DND-41 (cell line): ENCODE measurements at regions not wholly inside any gene's neighbourhood (a gene's known extent, or its start where the extent isn't known, plus 50 kb on each side); places are given as distances from the start of the nearest gene placed in this dataset.

Experiments used
- EZH2 ChIP-seq: IDR thresholded peaks from 3 replicates; pipeline ENCODE4 v1.6.1; 2012; ENCODE audit warnings: borderline replicate concordance, low read depth, mild to moderate bottlenecking, moderate library complexity, low read length, inconsistent platforms; ENCODE audit not compliant: severe bottlenecking
- TF ChIP-seq, protein P1 (sequence below): IDR thresholded peaks from 2 replicates; pipeline ENCODE4 v1.5.1; 2012; ENCODE audit warnings: borderline replicate concordance, low read length, moderate library complexity, mild to moderate bottlenecking; ENCODE audit not compliant: poor library complexity, severe bottlenecking; ENCODE audit errors: extremely low read depth

DNA sequence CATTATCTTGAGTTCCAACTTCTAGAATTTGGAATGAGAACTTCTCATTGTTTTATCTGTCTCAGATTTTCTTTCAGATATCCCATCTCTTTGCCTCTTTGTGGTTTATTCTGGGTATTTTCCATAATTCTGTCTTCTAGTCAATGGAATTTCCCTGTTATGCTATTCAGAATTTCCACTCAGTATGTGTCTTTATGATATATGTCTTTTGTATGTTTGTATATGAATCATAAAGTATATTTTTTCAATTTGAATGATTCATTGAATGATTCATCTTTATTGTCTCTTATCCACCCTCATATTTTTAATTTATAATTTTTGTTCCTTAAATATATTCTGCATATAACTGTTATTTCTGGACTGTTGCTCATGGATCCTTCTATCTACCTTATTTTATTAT is 729.7 kb upstream of the GOT2 start:
- TF ChIP-seq, protein P1, sequence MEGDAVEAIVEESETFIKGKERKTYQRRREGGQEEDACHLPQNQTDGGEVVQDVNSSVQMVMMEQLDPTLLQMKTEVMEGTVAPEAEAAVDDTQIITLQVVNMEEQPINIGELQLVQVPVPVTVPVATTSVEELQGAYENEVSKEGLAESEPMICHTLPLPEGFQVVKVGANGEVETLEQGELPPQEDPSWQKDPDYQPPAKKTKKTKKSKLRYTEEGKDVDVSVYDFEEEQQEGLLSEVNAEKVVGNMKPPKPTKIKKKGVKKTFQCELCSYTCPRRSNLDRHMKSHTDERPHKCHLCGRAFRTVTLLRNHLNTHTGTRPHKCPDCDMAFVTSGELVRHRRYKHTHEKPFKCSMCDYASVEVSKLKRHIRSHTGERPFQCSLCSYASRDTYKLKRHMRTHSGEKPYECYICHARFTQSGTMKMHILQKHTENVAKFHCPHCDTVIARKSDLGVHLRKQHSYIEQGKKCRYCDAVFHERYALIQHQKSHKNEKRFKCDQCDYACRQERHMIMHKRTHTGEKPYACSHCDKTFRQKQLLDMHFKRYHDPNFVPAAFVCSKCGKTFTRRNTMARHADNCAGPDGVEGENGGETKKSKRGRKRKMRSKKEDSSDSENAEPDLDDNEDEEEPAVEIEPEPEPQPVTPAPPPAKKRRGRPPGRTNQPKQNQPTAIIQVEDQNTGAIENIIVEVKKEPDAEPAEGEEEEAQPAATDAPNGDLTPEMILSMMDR, result no peak
- no peak for TF ChIP-seq EZH2
